ENCODE measurements at regions not wholly inside any gene's neighbourhood (a gene's known extent, or its start where the extent isn't known, plus 50 kb on each side); places are given as distances from the start of the nearest gene placed in this dataset.
"Not testable (repeated sequence)": the region's sequence is repeated elsewhere in the genome, so short reads cannot be mapped to it uniquely, and the experiment has no call there.

DNA sequence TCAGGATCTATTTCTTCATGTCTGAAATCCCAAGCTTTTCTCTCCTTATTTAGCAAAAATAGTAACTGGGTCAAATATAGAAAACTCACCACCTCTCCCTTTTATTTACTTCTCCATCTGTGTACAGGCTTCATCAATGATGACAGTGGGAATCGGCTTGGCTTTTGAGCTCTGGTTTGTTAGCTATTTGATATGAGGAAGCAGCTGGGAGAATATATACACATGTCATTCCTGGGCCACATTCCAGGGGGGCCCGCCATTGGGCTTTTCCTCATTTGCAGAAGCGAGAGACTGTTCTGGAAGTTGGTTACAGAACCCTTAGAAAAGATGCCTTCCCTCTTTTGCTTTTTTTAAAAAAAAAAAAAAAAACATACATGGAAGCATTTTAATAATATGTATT lies 107.4 kb upstream of the F9 start:
- ATAC-seq (no peak), DNase-seq (no peak)
- Histone ChIP-seq H3K9ac (ENCODE audit: low read length) (no peak overlapping the region), H3K4me2 (ENCODE audit: low read length) (no peak overlapping the region), H3K79me2 (ENCODE audit: low read length) (no peaks in the 10 kb centered on the region), H3K27me3 (ENCODE audit: low read length) (no peaks in the 10 kb centered on the region), H4K20me1 (ENCODE audit: low read length) (no peaks in the 10 kb centered on the region), H3K4me3 (ENCODE audit: low read length) (no peak overlapping the region), H3K36me3 (ENCODE audit: low read depth, low read length) (no peaks in the 10 kb centered on the region), H3K9me3 (ENCODE audit: low read length) (no peaks in the 10 kb centered on the region), H3K4me1 (ENCODE audit: insufficient read depth, low read length) (no peaks in the 10 kb centered on the region), H3K27ac (ENCODE audit: low read length) (no peak overlapping the region), H3F3A (ENCODE audit: low read length, unreplicated experiment) (no peaks in the 10 kb centered on the region), H3K9me2 (replicated peaks; ENCODE audit: low read length) (no peaks in the 10 kb centered on the region), H2AFZ (ENCODE audit: low read length) (no peak overlapping the region)
- TF ChIP-seq, protein P1, sequence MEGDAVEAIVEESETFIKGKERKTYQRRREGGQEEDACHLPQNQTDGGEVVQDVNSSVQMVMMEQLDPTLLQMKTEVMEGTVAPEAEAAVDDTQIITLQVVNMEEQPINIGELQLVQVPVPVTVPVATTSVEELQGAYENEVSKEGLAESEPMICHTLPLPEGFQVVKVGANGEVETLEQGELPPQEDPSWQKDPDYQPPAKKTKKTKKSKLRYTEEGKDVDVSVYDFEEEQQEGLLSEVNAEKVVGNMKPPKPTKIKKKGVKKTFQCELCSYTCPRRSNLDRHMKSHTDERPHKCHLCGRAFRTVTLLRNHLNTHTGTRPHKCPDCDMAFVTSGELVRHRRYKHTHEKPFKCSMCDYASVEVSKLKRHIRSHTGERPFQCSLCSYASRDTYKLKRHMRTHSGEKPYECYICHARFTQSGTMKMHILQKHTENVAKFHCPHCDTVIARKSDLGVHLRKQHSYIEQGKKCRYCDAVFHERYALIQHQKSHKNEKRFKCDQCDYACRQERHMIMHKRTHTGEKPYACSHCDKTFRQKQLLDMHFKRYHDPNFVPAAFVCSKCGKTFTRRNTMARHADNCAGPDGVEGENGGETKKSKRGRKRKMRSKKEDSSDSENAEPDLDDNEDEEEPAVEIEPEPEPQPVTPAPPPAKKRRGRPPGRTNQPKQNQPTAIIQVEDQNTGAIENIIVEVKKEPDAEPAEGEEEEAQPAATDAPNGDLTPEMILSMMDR (conservative IDR thresholded peaks at IDR 0.05; ENCODE audit: low read depth, low read length): no peak
- TF ChIP-seq EZH2 (IDR thresholded peaks at IDR 0.05; ENCODE audit: low read length, unreplicated experiment): no peak
- TF ChIP-seq EZH2phosphoT487 (IDR thresholded peaks at IDR 0.05; ENCODE audit: borderline replicate concordance, low read length): no peak
- ChIA-PET POLR2A (ENCODE audit: unreplicated experiment) (no interaction called here), CTCF (no interaction called here)
- BruUV-seq (replicated peaks): no TSS peak
- intact Hi-C loops (cut with micrococcal nuclease): no loop called here

GRCh38 chrX:139398258-139398657 lies 132.3 kb upstream of the F9 start:
- H3K4me1 ChIP-seq (ENCODE audit: insufficient read depth, low read length); CTCF ChIA-PET; H4K20me1 ChIP-seq (ENCODE audit: low read length); POLR2A ChIA-PET (ENCODE audit: unreplicated experiment); H3K27me3 ChIP-seq (ENCODE audit: low read length); H3K9me2 ChIP-seq (replicated peaks; ENCODE audit: low read length); H3K9ac ChIP-seq (ENCODE audit: low read length); H2AFZ ChIP-seq (ENCODE audit: low read length); H3K79me2 ChIP-seq (ENCODE audit: low read length); H3K4me3 ChIP-seq (ENCODE audit: low read length); ATAC-seq; H3K9me3 ChIP-seq (ENCODE audit: low read length); DNase-seq; H3K36me3 ChIP-seq (ENCODE audit: low read depth, low read length); H3K4me2 ChIP-seq (ENCODE audit: low read length); BruUV-seq (replicated peaks); H3K27ac ChIP-seq (ENCODE audit: low read length); H3F3A ChIP-seq (ENCODE audit: low read length, unreplicated experiment): not testable (repeated sequence)
- intact Hi-C loops (cut with micrococcal nuclease): loop anchor here (10.0 kb wide), 1 partner anchor 1143 kb away; no protein-coding TSS in a partner anchor

DNA sequence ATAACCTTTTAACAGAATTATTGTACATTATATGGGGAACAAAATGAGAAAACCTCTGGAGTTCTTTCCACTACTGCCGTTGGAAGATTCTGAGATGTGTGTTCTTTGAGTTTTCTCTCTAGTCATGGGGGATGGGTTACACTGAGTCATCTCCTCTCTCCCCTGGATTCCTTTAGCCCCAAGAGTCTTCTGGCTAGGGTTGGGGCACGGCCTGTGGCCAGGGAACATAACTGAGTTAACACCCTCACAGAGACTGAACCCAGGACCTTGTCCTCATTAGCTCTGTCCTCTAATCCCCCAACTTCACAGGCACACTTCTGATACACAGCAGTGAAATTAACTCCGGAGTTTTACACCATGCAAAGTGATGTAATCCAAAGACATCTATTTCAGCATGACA lies 142.3 kb upstream of the F9 start:
- Histone ChIP-seq H2AFZ (ENCODE audit: low read length) (no peak overlapping the region), H4K20me1 (ENCODE audit: low read length) (no peaks in the 10 kb centered on the region), H3K9me3 (ENCODE audit: low read length) (no peaks in the 10 kb centered on the region), H3K4me3 (ENCODE audit: low read length) (no peak overlapping the region), H3K4me1 (ENCODE audit: insufficient read depth, low read length) (no peaks in the 10 kb centered on the region), H3K9ac (ENCODE audit: low read length) (no peak overlapping the region), H3K27ac (ENCODE audit: low read length) (no peak overlapping the region), H3F3A (ENCODE audit: low read length, unreplicated experiment) (no peaks in the 10 kb centered on the region), H3K79me2 (ENCODE audit: low read length) (no peaks in the 10 kb centered on the region), H3K4me2 (ENCODE audit: low read length) (no peak overlapping the region), H3K9me2 (replicated peaks; ENCODE audit: low read length) (no peaks in the 10 kb centered on the region), H3K27me3 (ENCODE audit: low read length) (no peaks in the 10 kb centered on the region), H3K36me3 (ENCODE audit: low read depth, low read length) (no peaks in the 10 kb centered on the region)
- no peak for DNase-seq
- CTCF ChIA-PET: no interaction called here
- TF ChIP-seq EZH2phosphoT487 (IDR thresholded peaks at IDR 0.05; ENCODE audit: borderline replicate concordance, low read length) (no peak), EZH2 (IDR thresholded peaks at IDR 0.05; ENCODE audit: low read length, unreplicated experiment) (no peak)
- TF ChIP-seq, protein P1 (conservative IDR thresholded peaks at IDR 0.05; ENCODE audit: low read depth, low read length): no peak
- POLR2A ChIA-PET (ENCODE audit: unreplicated experiment): no interaction called here
- no TSS peak for BruUV-seq (replicated peaks)
- ATAC-seq: no peak
- intact Hi-C loops (cut with micrococcal nuclease): no loop called here
